ENCODE measurements at regions not wholly inside any gene's neighbourhood (a gene's known extent, or its start where the extent isn't known, plus 50 kb on each side); places are given as distances from the start of the nearest gene placed in this dataset.

DNA sequence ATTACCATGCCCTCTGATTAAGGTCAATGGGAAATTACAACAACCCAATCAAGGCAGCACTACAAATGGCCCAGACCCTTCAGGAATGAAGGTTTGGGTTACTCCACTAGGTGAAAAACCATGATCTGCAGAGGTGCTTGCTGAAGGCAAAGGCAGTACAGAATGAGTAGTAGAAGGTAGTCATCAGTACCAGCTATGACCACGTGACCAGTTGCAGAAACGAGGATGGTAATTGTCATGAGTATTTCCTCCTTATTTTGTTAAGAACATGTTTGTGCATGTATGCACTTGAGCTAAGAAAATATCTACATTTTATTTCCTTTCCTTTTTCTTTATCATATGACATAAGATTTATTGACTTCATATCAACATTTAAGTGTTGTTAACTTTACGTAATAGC, 607.1 kb downstream of the KCNT2 start:
- no peak for DNase-seq

DNA sequence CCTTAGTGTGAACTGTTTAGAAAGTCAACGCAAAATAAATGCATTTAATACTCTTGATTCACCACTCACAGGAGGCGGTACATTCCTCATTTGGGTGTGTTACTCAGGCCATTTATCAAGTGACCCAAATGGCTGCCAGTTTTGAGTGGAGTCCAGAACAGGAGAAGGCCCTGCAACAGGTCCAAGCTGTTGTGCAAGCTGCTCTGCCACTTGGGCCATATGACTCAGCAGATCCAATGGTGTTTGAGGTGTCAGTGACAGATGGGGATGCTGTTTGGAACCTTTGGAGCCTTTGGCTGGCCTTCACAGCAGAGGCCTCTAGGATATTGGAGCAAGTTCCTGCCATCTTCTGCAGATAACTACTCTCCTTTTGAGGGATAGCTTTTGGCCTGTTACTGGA, 609.2 kb downstream of the KCNT2 start:
- no peak for DNase-seq

DNA sequence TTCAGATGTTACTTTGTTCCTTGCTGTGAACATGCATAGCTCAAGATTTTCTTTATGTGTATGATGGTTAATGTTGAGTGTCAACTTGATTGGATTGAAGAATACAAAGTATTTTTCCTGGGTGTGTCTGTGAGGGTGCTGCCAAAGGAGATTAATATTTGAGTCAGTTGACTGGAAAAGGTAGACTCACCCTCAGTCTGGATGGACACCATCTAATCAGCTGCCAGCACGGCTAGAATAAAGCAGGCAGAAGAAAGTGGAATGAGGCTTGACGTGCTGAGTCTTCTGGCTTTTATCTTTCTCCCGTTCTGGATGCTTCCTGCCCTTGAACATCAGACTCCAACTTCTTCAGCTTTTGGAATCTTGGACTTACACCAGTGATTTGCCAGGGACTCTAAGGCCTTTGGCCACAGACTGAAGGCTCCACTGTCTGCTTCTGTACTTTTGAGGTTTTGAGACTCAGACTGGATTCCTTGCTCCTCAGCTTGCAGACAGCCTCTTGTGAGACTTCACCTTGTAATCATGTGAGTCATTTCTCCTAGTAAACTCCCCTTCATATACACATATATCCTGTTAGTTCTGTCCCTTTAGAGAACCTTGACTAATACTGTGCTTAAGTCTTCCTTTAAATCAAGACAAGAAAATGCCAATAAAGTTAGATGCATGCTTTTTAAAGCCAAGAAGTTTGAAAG, 626.6 kb downstream of the KCNT2 start:
- DNase-seq, result no peak

DNA sequence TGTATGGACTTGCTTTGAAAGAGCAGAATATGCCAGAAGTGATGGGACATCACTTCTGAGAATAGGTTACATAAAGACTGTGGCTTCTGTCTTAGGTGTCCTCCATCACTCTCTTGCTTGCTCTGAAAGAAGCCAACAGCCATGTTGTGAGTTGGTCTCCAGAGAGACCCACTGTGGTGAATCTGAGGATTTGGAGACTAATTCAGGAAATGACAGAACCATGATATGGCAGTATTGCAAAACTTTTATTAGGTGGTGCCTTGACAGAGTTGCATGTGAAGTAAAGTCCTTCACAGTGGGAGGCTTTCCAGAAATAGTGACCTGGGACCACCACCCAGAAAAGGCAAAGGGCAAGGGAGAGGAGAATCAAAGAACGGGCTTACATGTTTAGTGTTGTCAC, 628.6 kb downstream of the KCNT2 start:
- no peak for DNase-seq

DNA sequence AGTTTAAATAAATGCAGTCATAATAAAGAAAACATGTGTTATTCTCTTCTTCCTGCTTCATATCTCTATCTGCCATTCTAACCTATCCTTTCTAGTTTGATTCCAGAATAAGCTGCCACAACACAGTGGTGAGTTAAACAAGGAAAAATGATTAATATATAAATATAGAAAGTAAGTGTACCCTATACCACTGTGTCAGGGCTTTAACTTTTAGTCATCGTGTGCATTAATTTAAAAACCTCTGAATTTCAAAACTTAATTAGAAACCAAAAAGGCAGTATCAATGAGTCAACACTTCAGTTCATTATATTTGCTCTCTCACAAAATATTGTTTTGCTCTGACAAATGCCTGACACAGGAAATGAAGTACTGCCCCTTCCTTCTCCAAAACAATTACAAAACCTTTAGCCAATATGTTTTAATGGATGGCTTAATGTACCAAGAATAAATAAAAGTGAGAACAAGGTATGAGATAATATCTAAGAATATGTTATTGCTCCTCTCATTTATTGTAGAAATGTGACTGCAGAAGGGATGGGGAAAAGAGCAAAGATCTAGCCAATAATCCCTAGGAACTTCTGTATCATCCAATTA, 634.8 kb downstream of the KCNT2 start:
- DNase-seq, result no peak

DNA sequence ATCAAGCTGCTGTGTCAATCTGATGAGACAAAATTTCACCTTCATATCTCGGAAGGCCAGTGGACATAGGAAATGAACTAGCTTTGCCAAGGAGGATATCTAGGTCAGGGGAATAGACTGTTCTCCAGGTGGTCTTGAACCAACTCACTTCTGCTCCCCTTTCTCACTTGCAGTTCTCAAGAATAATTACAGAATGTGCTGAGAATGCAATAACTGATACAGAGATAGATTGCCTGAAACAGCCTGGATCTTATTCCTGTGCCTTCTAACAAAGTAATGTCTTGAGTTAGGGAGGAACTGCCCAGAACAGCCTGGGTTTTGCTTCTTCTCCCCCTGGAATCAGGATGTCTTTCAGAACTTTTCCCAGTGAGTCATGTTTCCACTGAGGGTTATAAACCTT, 636.7 kb downstream of the KCNT2 start:
- DNase-seq, result no peak

DNA sequence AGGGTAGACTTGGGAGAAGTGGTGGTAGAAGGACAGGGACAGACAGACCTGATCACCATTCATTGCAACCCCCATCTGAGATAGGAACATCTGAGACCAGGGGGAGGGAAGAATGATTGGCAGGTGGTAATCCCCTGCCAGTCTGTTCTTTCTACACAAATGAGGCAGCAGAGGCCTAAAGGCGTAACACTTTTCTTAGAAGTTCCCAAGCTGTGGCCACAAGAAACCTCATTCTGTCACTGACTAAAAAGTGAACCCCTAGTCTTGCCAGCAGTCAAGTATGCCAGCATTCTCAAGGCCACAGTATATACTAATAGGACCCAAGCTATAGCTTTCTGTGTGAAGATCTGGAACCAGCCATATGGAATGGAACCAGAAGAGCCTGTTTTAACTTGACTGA, 638.0 kb downstream of the KCNT2 start:
- no peak for DNase-seq

DNA sequence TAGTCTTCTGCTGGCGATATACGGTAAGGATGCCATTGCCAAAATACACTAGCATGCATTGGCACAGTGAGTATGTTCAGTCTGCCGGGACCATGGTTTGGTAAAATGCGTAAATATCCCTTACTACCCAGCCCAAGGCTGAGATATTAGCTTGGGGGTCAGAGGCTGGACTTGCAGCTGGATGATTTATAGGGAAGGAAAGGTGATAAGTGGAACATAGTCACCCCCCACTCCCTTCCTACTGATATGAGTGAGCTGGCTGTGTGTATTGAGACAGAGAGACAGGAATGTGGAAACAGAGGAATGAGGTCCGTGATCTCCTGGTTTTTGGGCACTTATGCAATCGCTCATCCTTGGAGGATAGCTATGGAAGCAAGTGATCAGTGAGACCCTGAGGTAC, 642.8 kb downstream of the KCNT2 start:
- no peak for DNase-seq

DNA sequence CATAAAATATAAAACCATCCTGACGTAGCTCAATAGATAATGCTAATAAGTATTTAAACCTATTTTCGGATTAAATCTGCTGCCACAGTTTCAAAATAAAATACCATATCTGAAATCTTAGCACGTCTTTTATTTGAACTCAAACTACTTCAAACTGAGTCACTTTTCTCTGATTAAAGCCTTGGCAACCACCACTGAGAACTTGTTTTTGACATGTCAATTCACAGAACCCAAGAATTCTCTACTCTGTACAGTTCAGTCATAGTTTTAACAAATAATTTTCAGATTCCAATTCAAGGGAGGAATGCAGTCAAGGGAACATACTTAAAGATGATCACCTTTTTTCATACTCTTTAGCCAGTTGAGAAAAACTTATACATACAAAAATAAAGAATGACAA, 643.2 kb downstream of the KCNT2 start:
- DNase-seq, result no peak

DNA sequence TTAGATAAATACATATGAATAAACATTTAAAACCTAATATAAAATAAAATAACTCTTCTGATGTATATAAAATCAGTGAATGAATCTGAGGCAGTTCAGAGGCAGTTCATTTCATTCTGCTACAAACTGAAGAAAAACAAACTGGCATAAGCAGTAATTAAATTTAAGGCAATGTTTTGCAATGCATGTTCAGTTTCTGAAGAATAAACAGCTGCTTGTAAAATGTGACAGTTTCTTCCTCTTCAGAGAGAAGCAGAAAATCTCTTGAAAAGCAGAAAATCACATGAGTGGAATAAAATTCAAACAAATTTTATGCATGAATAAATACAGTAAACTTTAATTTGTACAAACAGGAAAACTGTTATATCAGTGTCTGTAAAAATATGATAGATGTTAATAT, 643.7 kb downstream of the KCNT2 start:
- DNase-seq, result no peak

DNA sequence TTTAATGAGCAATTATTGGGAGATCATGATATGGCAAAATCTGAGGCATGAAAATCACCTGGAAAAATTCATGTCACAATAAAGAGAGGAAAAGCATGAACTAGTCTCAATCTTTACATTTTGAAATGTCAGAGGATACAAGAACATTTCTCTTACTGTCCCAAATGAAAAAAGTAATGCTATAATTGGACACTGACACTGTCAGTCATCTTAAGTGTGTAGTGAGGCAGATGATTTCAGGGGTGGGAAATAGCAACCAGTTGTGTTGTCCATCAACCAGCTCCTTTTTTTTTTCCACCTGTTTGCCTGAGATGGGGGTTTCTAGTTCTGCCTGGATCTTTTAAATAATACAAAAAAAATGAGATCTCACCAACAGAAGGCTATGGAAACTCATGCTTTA, 646.2 kb downstream of the KCNT2 start:
- no peak for DNase-seq

DNA sequence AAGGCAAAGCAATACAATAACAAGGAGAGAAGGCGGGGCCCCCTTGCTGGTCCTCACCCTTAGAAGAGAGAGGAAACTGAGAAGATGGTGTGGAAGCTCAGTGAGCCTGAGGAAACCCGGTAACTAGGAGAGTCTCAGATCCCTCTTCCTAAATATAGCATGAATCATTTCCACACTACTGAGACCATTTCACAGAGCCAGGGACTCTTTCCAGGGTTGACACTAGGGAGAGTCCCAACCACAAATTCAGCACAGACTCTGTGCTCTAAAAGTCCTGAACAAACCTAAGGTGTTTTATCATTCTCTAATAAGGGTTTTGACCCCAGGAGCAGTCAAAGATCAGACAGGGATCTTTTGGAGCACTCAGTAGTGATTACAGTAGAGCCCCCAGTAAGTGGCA, 647.7 kb downstream of the KCNT2 start:
- no peak for DNase-seq

DNA sequence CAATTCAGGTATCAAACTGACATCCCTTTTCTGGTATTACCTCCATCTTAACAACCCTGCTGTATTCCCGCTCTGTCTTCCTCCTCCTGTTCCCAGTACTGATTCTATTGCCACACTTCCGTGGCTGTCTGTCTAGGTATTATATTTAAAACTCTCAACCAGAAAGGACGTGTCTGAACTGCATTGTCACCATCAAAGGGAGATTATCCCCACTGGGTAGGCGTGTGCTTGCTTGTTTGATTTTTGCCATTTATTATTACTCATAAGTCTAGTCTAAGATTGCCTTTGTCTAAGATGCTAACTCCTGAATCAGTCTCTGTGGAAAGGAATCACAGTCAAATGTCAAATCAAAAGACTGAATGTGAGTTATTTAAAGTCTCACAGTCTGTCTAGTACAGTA, 650.1 kb downstream of the KCNT2 start:
- DNase-seq, result no peak

DNA sequence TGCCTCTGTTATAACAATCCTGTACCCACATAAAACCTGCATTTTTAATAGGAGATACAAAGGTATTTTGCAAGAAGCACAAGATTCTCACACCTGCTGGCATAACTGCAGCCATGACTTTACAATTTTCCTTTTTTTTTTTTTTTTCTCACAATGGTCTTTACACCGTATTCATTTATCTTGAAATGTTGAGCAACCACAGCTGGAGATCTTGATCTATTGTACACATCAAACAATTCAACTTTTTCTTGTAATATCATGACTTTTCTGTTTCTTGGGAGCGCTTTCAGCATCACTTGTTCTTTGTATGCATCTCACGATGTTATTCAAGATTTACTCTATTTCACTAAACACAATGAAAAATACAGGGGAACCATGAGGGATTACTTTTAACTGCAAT, 651.4 kb downstream of the KCNT2 start:
- DNase-seq, result no peak

DNA sequence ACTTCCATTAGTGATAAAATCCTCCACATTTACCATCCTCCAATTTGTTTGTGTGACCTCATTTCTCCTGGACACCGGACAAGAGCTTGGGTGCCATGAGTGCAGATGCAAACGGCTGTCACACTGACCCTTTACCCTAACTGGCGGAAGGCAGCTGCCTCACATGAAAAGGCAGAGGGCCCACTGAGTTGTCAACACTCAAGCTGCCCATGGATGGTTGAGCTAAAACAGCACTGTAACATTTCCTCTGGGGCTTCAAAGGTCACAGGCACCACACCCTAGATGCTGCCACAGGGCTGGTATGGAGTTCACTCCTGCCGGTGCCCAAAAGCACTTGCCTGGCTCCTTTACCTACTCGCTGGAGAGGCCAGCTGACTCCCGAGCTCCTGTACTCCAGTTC, 653.4 kb downstream of the KCNT2 start:
- DNase-seq, result no peak

DNA sequence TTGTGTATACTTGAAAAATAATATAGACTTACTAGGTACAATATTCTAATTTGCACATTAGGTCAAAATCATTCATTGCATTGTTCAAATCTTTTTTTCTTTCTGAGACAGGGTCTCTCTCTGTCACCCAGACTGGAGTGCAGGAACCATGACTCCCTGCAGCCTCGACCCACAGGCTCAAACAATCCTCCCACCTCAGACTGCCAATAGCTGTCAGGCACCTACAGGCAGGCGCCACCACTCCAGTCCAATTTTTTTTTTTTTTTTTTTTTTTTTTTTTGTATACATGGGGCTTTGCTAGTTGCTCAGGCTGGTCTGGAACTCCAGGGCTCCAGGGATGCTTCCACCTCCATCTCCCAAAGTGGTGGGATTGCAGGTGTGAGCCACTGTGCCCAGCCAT, 656.9 kb downstream of the KCNT2 start:
- no peak for DNase-seq

DNA sequence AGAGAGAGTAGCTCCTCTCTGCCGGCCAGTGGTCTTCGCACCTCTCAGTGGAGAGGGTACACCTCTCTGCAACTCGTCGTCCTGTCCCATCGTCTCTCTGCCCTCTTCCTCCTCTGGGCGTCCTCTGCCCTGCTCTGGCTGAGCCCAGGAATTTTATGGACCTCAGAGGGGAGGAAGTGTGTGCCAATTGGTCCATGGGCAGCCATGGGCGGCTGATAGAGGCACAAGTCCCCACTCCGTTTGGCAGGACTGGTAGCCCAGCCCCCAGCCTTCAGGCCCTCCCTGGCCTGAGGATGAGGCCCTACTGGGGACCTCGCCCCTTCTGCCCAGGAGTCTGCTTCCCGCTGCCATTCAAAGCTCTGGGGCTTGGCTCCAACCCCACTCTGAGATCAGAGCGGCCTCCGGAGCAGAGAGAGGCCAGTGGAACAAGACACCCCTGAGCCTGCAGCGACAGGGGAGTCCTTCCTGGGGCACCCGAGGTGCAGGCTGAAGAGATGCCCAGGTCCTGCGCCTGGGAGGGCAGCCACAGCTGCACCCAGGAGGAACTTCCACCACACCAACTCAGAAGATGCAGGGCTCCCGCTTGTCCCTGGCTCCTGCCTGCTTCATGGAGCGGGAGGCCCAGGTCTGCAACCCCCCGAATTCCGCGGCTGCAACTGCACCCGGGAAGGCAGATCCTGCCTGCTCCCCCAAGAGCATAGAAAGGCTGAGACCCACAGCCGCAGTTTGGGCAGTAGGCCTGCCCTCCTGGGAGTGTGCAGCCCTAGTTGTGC, 659.9 kb downstream of the KCNT2 start:
- DNase-seq, result no peak

DNA sequence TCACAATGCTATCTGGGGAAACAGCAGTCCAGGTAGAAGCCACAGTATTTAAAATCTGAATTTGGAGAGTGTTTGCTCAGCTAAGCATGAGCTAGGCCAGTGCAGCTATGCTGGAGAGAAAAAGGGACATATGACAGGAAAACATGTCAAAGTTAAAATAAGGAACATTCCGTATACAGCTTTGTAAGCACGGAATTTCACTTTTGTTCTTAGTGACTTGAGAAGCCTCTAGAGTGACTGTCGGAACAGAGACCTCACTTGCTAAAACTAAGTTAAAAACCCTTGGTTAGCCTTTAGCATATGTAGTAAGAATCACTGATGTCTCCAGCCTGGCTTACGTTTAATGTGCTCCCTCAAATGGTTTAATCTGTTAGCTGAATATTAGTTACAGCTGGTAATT, 661.7 kb downstream of the KCNT2 start:
- no peak for DNase-seq

DNA sequence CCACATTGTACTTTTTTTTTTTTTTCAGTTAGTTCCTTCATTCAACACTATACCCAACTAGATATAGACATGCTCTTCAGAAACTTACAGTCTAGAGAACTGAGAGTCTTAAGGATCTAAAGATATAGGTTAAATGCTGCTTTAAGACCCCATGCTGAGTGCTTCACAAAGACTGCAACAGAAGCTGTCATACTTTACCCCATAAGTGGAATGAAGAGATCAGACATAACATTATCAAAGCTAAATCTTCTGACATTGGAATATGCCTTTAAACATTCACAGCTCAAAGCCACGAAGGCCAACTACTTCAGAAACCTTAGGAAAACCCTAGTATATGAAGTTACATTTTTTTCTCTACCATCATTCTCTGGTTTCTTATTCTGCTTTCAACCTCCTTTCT, 666.4 kb downstream of the KCNT2 start:
- DNase-seq, result no peak

DNA sequence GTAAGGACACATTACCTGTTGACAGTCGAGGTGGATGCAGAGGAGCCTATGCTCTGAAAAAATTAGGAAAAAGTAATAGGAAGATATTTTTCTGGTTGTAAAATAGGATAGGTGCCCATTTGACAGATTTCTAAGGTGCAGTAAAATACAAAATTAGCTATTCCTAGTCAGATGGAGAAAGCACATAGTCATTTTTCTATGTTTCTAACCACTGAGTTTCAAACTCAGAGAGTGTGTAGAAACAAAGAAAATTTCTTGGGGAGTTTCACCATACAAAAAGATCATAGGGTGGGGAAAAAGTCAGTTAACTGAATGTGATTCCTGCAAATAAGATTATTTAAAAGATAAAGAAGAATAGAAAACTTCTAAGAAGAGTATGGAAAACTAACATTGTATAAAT, 666.9 kb downstream of the KCNT2 start:
- no peak for DNase-seq

DNA sequence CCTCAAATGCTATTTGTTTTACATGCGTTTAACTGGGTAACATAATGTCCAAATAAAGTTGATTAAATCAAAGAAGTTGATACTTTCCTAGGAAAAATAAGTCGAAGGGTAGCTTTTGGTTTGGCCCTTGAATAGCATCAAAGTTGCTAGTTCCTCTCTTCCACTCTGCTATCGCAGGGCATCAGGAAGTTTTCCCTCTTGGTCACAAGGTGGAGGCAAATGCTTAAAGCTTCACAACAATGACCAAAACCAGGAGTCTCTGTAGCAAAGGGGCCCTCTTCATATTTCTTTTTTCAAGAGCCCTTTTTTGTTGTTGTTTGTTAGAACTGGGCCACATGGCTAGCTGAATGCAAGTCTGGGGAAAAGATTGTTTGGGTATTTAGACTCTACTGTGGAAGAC, 668.4 kb downstream of the KCNT2 start:
- DNase-seq, result no peak

DNA sequence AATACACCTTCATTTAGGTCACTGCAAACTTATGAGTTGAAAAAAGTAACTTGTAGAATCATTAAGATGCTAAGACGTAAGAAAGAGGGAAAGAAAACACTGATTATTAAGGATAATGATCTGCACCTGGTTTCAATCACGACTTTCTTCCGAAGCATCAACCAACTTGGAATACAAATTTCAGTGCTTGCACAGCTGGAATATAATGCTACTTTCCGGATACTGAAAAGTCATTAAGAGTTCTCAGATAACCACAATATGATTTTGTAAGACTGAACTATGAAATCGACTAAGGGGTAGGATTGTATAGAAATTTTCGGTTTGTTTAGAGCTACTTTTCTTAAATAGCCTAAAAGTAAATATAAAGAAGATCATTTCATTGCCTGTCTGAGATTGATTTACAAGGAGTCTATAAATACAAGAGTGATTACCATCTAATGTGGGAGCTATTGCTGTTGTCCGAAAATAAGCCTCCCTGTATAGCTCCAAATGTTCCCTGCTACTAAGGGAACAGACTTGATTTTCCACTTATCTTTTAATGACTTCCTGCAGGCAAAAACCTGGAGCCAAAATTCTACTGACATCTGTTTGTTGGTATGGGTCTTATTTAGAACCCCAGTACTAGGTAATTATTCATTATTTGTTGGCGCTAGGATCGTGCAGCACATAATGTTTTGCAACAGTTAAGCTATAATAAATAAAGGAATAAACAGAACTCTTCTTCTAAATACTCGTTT, 673.3 kb downstream of the KCNT2 start:
- no peak for DNase-seq

DNA sequence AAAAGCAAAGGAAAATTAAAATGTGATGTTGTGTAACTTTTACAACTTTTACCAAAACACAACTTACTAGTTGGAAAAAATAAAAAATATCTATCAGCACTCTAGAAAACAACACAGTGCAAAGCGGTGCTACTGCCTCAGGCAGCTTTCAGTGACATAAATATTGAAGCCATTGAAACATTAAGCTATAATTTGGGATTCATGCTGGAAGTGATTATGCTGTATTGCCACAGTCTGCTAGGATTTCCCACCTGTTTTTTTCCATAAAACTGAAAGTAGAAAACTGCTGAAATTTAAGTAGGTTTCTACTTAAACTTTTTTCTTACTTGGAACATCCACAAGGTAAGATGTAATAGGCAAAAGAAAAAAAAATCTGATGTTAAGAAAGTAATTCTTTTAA, 674.4 kb downstream of the KCNT2 start:
- DNase-seq, result no peak

DNA sequence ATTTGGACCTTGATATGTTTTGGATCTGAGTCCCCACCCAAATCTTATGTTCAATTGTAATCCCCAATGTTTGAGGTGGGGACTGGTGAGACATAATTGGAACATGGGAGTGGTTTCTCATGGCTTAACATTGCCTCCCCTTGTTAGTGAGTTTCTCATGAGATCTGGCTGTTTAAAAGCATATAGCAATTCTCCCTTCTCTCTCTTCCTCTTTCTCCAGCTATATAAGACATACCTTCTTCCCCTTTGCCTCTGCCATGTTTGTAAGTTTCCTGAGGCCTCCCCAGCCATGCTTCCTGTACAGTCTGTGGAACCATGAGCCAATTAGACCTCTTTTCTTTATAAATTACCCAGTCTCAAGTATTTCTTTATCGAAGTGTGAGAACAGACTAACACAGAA, 692.4 kb downstream of the KCNT2 start:
- no peak for DNase-seq
